ENCODE measurements at regions not wholly inside any gene's neighbourhood (a gene's known extent, or its start where the extent isn't known, plus 50 kb on each side); places are given as distances from the start of the nearest gene placed in this dataset.

- Histone ChIP-seq H3K4me1 (ENCODE audit: control insufficient read depth, insufficient read depth, low read length) (no peaks in the 10 kb centered on the region), H3K9me3 (ENCODE audit: control insufficient read depth, insufficient read depth, low read depth, low read length) (no peaks in the 10 kb centered on the region), H3K4me3 (ENCODE audit: low read depth, low read length) (no peak overlapping the region), H3K36me3 (ENCODE audit: control insufficient read depth in 2 of 2, insufficient read depth in 1 of 2, low read length in 2 of 2) (no peaks in the 10 kb centered on the region), H3K27ac (ENCODE audit: extremely low read depth, low read depth, low read length) (no peak overlapping the region)
- ChIA-PET CTCF (interaction anchor here (1.0 to 1.5 kb wide), 2 partner anchors 388 to 394 kb away, joined by 4 to 5 read pairs; no protein-coding TSS in a partner anchor), POLR2A (no interaction called here)
- TF ChIP-seq IKZF3 (tag by site-specific recombination; IDR thresholded peaks at IDR 0.05) (no peak), ZIC2 (tag by site-specific recombination; IDR thresholded peaks at IDR 0.05) (no peak), ZNF16 (tag by site-specific recombination; IDR thresholded peaks at IDR 0.05; ENCODE audit: low read depth) (no peak), ZFHX2 (tag by site-specific recombination; conservative IDR thresholded peaks at IDR 0.05) (no peak), ZNF704 (tag by site-specific recombination; IDR thresholded peaks at IDR 0.05) (no peak), ZNF362 (tag by site-specific recombination; IDR thresholded peaks at IDR 0.05) (no peak), MEIS1 (CRISPR knock-in tag; IDR thresholded peaks at IDR 0.05; ENCODE audit: borderline replicate concordance) (no peak), ZNF157 (tag by site-specific recombination; IDR thresholded peaks at IDR 0.05) (no peak), SALL2 (tag by site-specific recombination; IDR thresholded peaks at IDR 0.05; ENCODE audit: borderline replicate concordance) (no peak), KLF16 (tag by site-specific recombination; IDR thresholded peaks at IDR 0.05) (no peak), ZNF354C (tag by site-specific recombination; IDR thresholded peaks at IDR 0.05; ENCODE audit: borderline replicate concordance, low read depth) (no peak), ZNF792 (tag by site-specific recombination; IDR thresholded peaks at IDR 0.05) (no peak), ZNF280C (tag by site-specific recombination; IDR thresholded peaks at IDR 0.05) (no peak)
Measured at GRCh38 chr9:135022191-135022870, 65.1 kb upstream of the OLFM1 start.

GRCh38 chr9:135023088-135023785, 64.2 kb upstream of the OLFM1 start:
- ChIA-PET CTCF (interaction anchor here (1.0 to 1.5 kb wide), 2 partner anchors 387 to 393 kb away, joined by 4 to 5 read pairs; no protein-coding TSS in a partner anchor), POLR2A (no interaction called here)
- Histone ChIP-seq H3K27ac (ENCODE audit: extremely low read depth, low read depth, low read length) (no peak overlapping the region), H3K4me1 (ENCODE audit: control insufficient read depth, insufficient read depth, low read length) (no peaks in the 10 kb centered on the region), H3K4me3 (ENCODE audit: low read depth, low read length) (no peak overlapping the region), H3K36me3 (ENCODE audit: control insufficient read depth in 2 of 2, insufficient read depth in 1 of 2, low read length in 2 of 2) (no peaks in the 10 kb centered on the region), H3K9me3 (ENCODE audit: control insufficient read depth, insufficient read depth, low read depth, low read length) (no peaks in the 10 kb centered on the region)
- TF ChIP-seq REPIN1 (tag by site-specific recombination; IDR thresholded peaks at IDR 0.05; ENCODE audit: low read depth) (no peak), ZNF354C (tag by site-specific recombination; IDR thresholded peaks at IDR 0.05; ENCODE audit: borderline replicate concordance, low read depth) (no peak), ZNF639 (tag by site-specific recombination; IDR thresholded peaks at IDR 0.05) (no peak), ZSCAN4 (tag by site-specific recombination; IDR thresholded peaks at IDR 0.05) (no peak), AEBP2 (tag by site-specific recombination; IDR thresholded peaks at IDR 0.05; ENCODE audit: borderline replicate concordance) (no peak), ZNF843 (tag by site-specific recombination; IDR thresholded peaks at IDR 0.05) (no peak), ZSCAN23 (tag by site-specific recombination; IDR thresholded peaks at IDR 0.05) (no peak), KLF1 (tag by site-specific recombination; IDR thresholded peaks at IDR 0.05) (no peak), ZNF768 (tag by site-specific recombination; IDR thresholded peaks at IDR 0.05) (no peak), ZNF266 (tag by site-specific recombination; IDR thresholded peaks at IDR 0.05; ENCODE audit: low read depth) (no peak), ZNF133 (tag by site-specific recombination; IDR thresholded peaks at IDR 0.05) (no peak), ZNF175 (tag by site-specific recombination; IDR thresholded peaks at IDR 0.05) (no peak), ZNF362 (tag by site-specific recombination; IDR thresholded peaks at IDR 0.05) (no peak)

Measured in HEK293 (cell line).